ENCODE measurements at regions not wholly inside any gene's neighbourhood (a gene's known extent, or its start where the extent isn't known, plus 50 kb on each side); places are given as distances from the start of the nearest gene placed in this dataset.

GRCh38 chr2:172179045-172179701 is 76.5 kb upstream of the DLX2 start:
- Histone ChIP-seq H3K27ac (ENCODE audit: low read depth, low read length) (no peak overlapping the region), H3K4me3 (ENCODE audit: low read length) (no peak overlapping the region), H3K4me1 (ENCODE audit: control insufficient read depth, insufficient read depth, low read length) (no peaks in the 10 kb centered on the region), H3K36me3 (ENCODE audit: control insufficient read depth, insufficient read depth, low read length) (no peaks in the 10 kb centered on the region), H3K9ac (ENCODE audit: low read length) (no peak overlapping the region), H3K27me3 (ENCODE audit: control insufficient read depth, insufficient read depth, low read length) (no peaks in the 10 kb centered on the region)

- Histone ChIP-seq H3K9ac (ENCODE audit: low read length) (no peak overlapping the region), H3K27ac (ENCODE audit: low read depth, low read length) (no peak overlapping the region), H3K36me3 (ENCODE audit: control insufficient read depth, insufficient read depth, low read length) (no peaks in the 10 kb centered on the region), H3K4me1 (ENCODE audit: control insufficient read depth, insufficient read depth, low read length) (no peaks in the 10 kb centered on the region), H3K4me3 (ENCODE audit: low read length) (no peak overlapping the region), H3K27me3 (ENCODE audit: control insufficient read depth, insufficient read depth, low read length) (no peaks in the 10 kb centered on the region)
These were observed 79.1 kb upstream of the DLX2 start for GRCh38 chr2:172181840-172182239.

GRCh38 chr2:172182624-172183023 is 79.9 kb upstream of the DLX2 start:
- Histone ChIP-seq H3K36me3 (ENCODE audit: control insufficient read depth, insufficient read depth, low read length) (no peaks in the 10 kb centered on the region), H3K4me1 (ENCODE audit: control insufficient read depth, insufficient read depth, low read length) (no peaks in the 10 kb centered on the region), H3K9ac (ENCODE audit: low read length) (no peak overlapping the region), H3K27me3 (ENCODE audit: control insufficient read depth, insufficient read depth, low read length) (no peaks in the 10 kb centered on the region), H3K27ac (ENCODE audit: low read depth, low read length) (no peak overlapping the region), H3K4me3 (ENCODE audit: low read length) (no peak overlapping the region)

- no peak overlapping the region for H3K4me3 ChIP-seq (ENCODE audit: low read length)
- H3K27me3 ChIP-seq (ENCODE audit: control insufficient read depth, insufficient read depth, low read length): no peaks in the 10 kb centered on the region
- no peak overlapping the region for H3K27ac ChIP-seq (ENCODE audit: low read depth, low read length)
- no peaks in the 10 kb centered on the region for H3K4me1 ChIP-seq (ENCODE audit: control insufficient read depth, insufficient read depth, low read length)
- no peak overlapping the region for H3K9ac ChIP-seq (ENCODE audit: low read length)
- no peaks in the 10 kb centered on the region for H3K36me3 ChIP-seq (ENCODE audit: control insufficient read depth, insufficient read depth, low read length)
These were observed 90.8 kb upstream of the DLX2 start for GRCh38 chr2:172193331-172194089.

- H3K27me3 ChIP-seq (ENCODE audit: control insufficient read depth, insufficient read depth, low read length): no peaks in the 10 kb centered on the region
- H3K9ac ChIP-seq (ENCODE audit: low read length): no peak overlapping the region
- no peaks in the 10 kb centered on the region for H3K36me3 ChIP-seq (ENCODE audit: control insufficient read depth, insufficient read depth, low read length)
- H3K4me1 ChIP-seq (ENCODE audit: control insufficient read depth, insufficient read depth, low read length): no peaks in the 10 kb centered on the region
- no peak overlapping the region for H3K4me3 ChIP-seq (ENCODE audit: low read length)
- no peak overlapping the region for H3K27ac ChIP-seq (ENCODE audit: low read depth, low read length)
These were observed 93.2 kb upstream of the DLX2 start for GRCh38 chr2:172195836-172196376.

- H3K36me3 ChIP-seq (ENCODE audit: control insufficient read depth, insufficient read depth, low read length): no peaks in the 10 kb centered on the region
- no peak overlapping the region for H3K9ac ChIP-seq (ENCODE audit: low read length)
- no peaks in the 10 kb centered on the region for H3K27me3 ChIP-seq (ENCODE audit: control insufficient read depth, insufficient read depth, low read length)
- no peak overlapping the region for H3K4me3 ChIP-seq (ENCODE audit: low read length)
- H3K27ac ChIP-seq (ENCODE audit: low read depth, low read length): no peak overlapping the region
- H3K4me1 ChIP-seq (ENCODE audit: control insufficient read depth, insufficient read depth, low read length): no peaks in the 10 kb centered on the region
These were observed 94.2 kb upstream of the DLX2 start for GRCh38 chr2:172196768-172197431.

GRCh38 chr2:172198361-172198760 is 95.7 kb upstream of the DLX2 start:
- no peak overlapping the region for H3K4me3 ChIP-seq (ENCODE audit: low read length)
- H3K4me1 ChIP-seq (ENCODE audit: control insufficient read depth, insufficient read depth, low read length): no peaks in the 10 kb centered on the region
- H3K27me3 ChIP-seq (ENCODE audit: control insufficient read depth, insufficient read depth, low read length): no peaks in the 10 kb centered on the region
- H3K9ac ChIP-seq (ENCODE audit: low read length): no peak overlapping the region
- no peak overlapping the region for H3K27ac ChIP-seq (ENCODE audit: low read depth, low read length)
- H3K36me3 ChIP-seq (ENCODE audit: control insufficient read depth, insufficient read depth, low read length): no peaks in the 10 kb centered on the region

GRCh38 chr2:172198908-172199307 is 96.2 kb upstream of the DLX2 start:
- Histone ChIP-seq H3K4me1 (ENCODE audit: control insufficient read depth, insufficient read depth, low read length) (no peaks in the 10 kb centered on the region), H3K27ac (ENCODE audit: low read depth, low read length) (no peak overlapping the region), H3K27me3 (ENCODE audit: control insufficient read depth, insufficient read depth, low read length) (no peaks in the 10 kb centered on the region), H3K4me3 (ENCODE audit: low read length) (no peak overlapping the region), H3K9ac (ENCODE audit: low read length) (no peak overlapping the region), H3K36me3 (ENCODE audit: control insufficient read depth, insufficient read depth, low read length) (no peaks in the 10 kb centered on the region)

- no peaks in the 10 kb centered on the region for H3K36me3 ChIP-seq (ENCODE audit: control insufficient read depth, insufficient read depth, low read length)
- H3K4me3 ChIP-seq (ENCODE audit: low read length): no peak overlapping the region
- H3K27me3 ChIP-seq (ENCODE audit: control insufficient read depth, insufficient read depth, low read length): no peaks in the 10 kb centered on the region
- H3K27ac ChIP-seq (ENCODE audit: low read depth, low read length): no peak overlapping the region
- no peak overlapping the region for H3K9ac ChIP-seq (ENCODE audit: low read length)
- H3K4me1 ChIP-seq (ENCODE audit: control insufficient read depth, insufficient read depth, low read length): no peaks in the 10 kb centered on the region
These were observed 97.9 kb upstream of the DLX2 start for GRCh38 chr2:172200495-172201085.

GRCh38 chr2:172204309-172204708 is 101.6 kb upstream of the DLX2 start:
- no peak overlapping the region for H3K9ac ChIP-seq (ENCODE audit: low read length)
- H3K4me3 ChIP-seq (ENCODE audit: low read length): no peak overlapping the region
- no peaks in the 10 kb centered on the region for H3K27me3 ChIP-seq (ENCODE audit: control insufficient read depth, insufficient read depth, low read length)
- H3K36me3 ChIP-seq (ENCODE audit: control insufficient read depth, insufficient read depth, low read length): no peaks in the 10 kb centered on the region
- H3K4me1 ChIP-seq (ENCODE audit: control insufficient read depth, insufficient read depth, low read length): no peaks in the 10 kb centered on the region
- H3K27ac ChIP-seq (ENCODE audit: low read depth, low read length): no peak overlapping the region

GRCh38 chr2:172204762-172205161 is 102.1 kb upstream of the DLX2 start:
- H3K27ac ChIP-seq (ENCODE audit: low read depth, low read length): no peak overlapping the region
- no peaks in the 10 kb centered on the region for H3K27me3 ChIP-seq (ENCODE audit: control insufficient read depth, insufficient read depth, low read length)
- no peak overlapping the region for H3K9ac ChIP-seq (ENCODE audit: low read length)
- no peaks in the 10 kb centered on the region for H3K36me3 ChIP-seq (ENCODE audit: control insufficient read depth, insufficient read depth, low read length)
- no peak overlapping the region for H3K4me3 ChIP-seq (ENCODE audit: low read length)
- H3K4me1 ChIP-seq (ENCODE audit: control insufficient read depth, insufficient read depth, low read length): no peaks in the 10 kb centered on the region

GRCh38 chr2:172205292-172205691 is 102.6 kb upstream of the DLX2 start:
- no peaks in the 10 kb centered on the region for H3K27me3 ChIP-seq (ENCODE audit: control insufficient read depth, insufficient read depth, low read length)
- no peak overlapping the region for H3K4me3 ChIP-seq (ENCODE audit: low read length)
- H3K36me3 ChIP-seq (ENCODE audit: control insufficient read depth, insufficient read depth, low read length): no peaks in the 10 kb centered on the region
- no peak overlapping the region for H3K9ac ChIP-seq (ENCODE audit: low read length)
- no peak overlapping the region for H3K27ac ChIP-seq (ENCODE audit: low read depth, low read length)
- H3K4me1 ChIP-seq (ENCODE audit: control insufficient read depth, insufficient read depth, low read length): no peaks in the 10 kb centered on the region
